Stimulated activated CD4-positive, alpha-beta T cell treated with anti-CD3 and anti-CD28 coated beads, Interleukin-1b, Interleukin-23, amount 100 ng/mL, for 48 hours (primary cell): ENCODE measurements at regions not wholly inside any gene's neighbourhood (a gene's known extent, or its start where the extent isn't known, plus 50 kb on each side); places are given as distances from the start of the nearest gene placed in this dataset.

Source experiments
- DNase-seq: peaks from one replicate; pipeline ENCODE4 v3.0.0-alpha.2; 2020

DNA sequence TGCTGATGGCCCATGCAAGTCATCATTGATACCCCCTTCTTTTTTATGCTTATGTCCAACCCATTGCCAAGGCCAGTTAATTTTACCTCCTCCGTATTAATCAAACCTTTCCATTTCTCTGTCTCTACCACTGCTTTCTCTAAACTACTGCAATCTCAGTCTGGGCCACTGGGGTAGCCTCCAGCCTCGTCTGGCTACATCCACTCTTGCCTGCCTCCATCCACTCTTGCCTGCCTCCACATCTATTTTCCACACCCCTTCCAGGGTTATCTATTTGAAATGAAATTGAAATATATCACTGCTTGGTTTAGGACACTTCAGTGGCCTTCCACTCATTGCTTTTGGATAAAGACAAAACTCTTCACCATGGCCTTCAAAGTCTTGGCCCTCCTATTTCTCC is 425.3 kb upstream of the CLINT1 start:
- no peak for DNase-seq

DNA sequence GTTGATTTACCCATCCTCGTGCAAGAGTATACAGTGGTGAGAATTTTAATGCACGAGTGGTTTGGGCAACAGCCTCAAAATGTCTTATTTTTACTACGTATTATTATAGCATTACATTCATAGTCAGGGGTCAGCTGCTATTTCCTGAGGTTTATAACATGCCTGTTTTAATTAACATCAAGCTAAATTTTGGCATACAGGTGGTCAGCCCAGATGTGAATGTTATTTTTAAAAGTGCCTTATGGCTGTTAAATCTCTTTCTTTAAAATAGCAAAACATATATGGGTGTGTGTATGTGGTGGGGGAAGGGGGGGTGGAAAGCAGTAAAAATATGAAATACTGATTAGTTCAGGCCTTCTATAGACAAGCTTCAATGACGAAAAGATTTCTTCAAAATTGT is 424.5 kb upstream of the CLINT1 start:
- DNase-seq: no peak

DNA sequence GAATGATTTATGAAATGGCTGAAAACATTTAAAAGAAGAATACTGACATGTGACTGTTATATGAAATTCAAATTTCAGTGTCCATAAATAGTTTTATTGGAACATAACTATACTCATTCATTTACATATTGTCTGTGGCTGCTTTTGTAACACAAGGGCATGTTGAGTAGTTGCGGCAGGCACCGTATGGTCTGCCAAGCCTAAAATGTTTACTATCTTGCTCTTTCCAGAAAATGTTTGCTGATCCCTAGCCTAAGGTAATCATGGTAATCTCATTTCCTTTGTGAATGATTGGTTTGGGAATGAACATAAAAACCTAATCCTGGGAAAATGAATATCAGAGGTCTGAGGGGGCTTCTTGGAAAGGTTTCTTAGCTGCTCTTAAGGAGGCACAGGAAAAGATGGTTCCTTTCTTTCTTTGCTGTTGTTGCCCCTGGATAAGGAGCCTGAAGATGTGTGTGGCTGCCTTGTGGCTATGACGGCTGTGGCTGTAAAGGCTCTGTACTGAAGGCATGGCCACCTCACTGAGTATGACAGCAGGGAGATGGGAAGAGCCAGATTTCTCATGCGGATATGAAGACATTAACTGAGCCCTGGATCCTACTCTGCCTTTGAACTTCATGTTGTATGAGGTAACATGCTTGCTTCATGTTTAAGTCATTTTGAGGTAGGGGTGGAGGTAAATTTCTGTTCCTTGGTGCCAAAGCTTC is 419.4 kb upstream of the CLINT1 start:
- no peak for DNase-seq

DNA sequence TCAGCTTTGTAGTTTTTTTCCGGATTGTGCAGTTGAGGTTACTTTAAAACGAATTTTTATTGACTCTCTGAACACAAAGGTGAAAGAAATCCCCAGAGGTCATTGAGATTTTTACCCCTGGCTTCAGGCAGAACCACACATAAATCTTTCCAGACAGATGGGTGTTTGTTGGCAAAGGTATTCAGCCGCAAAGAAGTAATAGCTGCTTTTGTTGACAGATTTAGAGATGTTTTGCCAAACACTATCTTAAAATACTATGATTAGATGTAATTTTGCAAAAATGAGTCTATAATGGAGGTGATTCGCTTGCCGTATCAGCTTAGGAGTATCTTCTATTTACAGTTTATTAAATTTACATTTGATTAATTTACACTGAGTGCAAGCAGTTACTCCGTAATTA is 418.3 kb upstream of the CLINT1 start:
- DNase-seq: no peak

DNA sequence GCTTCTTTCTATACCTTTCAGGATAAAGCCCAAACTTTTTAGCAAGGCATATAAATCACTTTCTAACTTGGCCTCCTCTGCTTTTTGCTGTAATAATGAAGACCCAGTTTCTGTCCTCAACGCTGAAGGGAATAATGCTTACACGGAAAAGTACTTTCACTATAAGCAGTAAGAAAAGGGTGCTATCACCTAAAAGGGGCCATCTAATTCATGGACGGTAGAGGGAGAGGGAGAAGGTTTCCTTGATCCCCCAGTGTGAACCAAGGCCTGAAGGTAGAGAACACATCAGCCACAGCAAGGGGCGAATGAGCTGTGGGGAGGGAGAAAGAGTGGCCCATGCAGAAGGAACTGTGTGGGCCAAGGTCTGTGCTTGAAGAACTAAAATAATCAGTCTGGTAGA is 417.7 kb upstream of the CLINT1 start:
- DNase-seq: no peak

DNA sequence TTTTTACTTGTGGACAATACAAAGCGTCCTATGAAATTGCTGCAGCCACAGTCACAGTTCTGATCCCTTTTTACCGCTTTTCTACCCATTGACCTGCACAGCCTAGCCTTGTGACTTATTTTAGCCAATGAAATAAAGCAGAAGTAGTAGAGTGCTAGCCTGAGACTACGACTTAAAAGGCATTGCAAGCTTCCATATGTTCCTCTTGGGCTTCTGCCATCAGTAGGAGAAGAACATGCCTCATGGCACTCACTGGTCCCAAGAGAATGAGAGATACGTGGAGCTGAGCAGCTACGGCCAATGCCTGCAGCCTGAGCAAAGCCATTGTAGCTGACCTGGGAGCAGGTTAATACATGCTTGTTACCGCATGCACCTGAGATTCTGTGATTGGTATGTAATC is 416.6 kb upstream of the CLINT1 start:
- no peak for DNase-seq

DNA sequence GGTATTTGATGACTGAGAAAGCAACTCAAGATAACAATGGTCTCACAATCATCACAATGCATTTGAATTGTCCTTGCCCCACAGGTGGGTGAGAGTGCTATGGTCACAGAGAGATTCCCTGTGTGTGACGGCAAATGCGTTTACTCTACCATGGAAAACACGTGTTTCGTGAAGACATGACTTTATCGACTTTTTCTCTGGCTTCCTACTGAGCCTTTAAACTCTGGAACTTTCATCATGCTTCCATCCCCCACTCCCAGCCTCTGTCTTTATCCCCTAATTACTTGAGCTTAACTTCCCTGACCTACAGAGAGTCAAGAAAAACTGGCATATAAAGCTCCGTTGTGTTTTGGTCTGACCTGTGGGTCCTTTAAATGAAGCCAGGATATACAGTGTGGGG is 414.1 kb upstream of the CLINT1 start:
- no peak for DNase-seq

DNA sequence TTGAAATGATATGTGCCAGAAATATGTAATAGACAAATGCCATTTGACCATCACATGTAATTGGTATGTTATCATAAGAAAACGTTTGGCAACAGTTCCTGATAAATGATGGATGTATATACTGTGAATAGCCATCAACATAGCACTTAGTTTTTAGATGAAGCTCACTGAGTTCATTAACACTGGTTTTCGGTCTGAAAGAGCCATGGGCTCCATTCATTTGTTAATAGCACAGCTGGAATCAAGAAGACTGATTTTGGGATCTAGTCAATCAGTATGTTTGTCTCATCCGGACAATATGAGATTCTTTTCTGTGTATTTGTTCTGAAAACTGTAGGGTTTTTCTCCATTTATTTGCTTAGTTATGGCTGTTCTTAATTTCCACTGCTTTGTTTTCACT is 413.5 kb upstream of the CLINT1 start:
- DNase-seq: no peak

DNA sequence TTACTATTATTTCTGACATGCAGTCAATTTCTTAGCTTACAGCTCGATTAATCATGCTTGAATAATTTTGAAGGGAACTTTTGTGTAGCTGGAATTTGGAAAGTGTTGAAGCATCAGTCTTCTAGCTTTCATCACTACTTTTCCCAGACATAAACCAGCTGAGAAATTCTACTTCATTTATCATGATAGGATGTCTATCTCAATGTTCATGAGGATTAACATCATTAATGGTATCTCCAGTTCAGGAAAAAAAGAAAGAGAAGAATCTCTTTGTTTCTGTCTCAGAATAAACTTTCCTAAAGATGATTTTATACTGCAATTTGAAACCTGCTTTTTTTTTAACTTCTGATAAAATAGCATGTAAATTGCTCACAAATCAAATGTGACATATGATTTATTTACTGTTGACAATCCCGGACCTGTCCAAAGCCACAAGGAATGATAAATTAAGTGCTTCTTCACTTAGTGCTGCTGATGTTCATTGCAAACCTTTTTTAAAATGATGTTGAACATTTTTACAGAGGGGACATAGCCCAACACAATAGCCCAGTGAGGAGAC is 412.1 kb upstream of the CLINT1 start:
- no peak for DNase-seq

DNA sequence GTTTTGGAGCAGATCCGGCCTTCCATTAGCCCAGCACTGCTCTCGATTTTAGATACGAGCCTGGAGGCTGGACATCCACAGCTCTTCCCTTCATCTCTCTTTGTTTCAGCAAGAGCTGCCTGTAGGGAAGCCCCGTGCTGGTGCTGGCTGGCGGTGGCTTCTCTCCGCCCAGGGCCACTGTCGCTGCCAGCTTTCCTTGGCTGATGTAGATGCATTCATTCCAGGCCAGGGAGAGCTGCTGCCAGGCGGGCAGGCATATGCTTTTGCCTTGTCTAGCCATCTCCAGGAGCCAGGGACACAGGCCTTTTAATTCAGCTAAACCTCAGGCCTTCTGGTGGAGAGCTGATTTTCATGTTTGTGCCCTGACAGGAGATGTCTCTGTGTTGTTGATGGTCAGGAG is 409.3 kb upstream of the CLINT1 start:
- DNase-seq: no peak

DNA sequence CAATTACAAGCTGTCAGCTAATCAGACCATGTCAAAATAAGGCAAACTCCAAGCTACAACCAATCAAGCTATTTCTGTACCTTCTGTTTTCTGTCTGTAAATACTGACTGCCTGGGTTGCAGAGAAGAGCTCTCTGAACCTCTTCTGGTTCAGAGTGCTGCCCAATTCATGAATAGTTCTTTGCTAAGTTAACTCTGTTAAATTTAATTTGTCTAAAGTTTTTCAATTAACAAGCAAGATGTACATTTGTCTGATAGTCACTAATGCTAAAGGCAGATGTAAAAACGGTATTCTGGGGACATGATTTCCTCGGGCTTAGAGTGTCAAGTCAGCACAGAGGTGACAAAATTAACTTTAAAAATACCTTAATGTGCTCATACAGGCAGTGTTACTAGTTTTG is 408.3 kb upstream of the CLINT1 start:
- DNase-seq: no peak

DNA sequence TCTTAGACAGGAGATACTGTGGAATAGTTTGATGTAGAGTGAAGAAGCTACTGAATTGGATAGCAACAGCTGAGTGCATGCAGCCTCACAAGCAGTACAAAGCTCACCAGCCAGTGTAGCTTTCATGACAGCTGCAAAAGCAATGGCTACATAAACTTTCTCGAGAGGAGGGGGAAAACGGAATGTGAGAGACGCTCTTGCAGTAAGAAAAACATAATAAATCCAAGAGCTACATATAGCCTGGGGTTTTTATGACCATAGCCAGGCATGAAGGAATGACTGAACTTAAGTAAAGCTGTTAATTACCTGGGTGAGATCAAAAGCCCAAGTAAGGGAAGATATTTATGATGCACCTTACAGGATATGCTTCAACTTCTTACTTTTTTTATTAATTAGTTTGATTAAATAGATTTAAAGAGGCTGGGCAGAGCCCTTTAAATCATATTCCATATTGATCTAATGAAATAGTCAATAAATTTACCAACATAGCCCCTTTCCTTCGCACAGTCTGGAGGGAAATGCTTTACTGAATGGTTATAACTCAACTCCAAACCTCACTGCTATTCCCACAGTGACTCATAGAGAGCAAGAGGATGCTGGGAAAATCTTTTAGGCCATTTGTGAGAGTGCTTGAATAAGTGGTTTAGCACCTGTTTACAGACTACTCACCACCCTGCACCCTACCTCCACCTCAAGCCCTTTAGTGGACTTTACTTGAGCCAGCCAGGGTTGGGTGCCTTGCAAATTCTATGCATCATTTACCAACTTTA is 407.2 kb upstream of the CLINT1 start:
- no peak for DNase-seq

DNA sequence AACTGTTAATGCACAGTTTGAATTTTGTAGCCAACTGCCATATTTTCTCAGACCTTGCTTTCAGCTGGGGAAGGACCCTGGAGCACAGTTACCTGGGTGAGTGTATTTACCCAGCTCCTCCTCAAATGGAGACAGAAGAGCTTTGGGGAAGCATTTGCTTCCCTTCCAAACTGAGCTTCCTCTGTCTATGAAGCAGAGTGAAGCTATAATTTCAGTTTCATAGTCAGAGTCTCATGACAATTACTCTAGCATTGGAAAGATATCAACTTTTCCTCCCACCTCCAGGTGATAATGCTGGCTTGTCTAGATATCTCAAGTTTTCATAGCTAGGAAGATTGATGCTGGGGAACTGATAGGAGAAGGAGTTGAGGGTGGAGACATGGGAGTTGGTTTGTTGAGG is 406.4 kb upstream of the CLINT1 start:
- no peak for DNase-seq

DNA sequence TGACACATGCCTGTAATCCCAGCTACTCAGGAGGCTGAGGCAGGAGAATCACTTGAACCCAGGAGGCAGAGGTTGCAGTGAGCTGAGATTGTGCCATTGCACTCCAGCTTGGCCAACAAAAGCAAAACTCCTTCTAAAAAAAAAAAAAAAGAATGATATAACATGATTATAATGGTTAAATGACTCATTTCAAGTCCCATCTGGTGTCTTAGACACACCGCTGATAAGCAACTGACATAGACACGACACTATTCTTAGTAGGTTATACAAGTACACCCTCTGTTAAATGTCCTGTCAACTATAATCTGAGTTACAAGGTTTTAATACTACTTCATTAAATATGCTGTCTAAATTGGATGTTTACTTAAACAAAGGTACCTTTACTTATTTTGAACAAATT is 405.3 kb upstream of the CLINT1 start:
- DNase-seq: no peak

DNA sequence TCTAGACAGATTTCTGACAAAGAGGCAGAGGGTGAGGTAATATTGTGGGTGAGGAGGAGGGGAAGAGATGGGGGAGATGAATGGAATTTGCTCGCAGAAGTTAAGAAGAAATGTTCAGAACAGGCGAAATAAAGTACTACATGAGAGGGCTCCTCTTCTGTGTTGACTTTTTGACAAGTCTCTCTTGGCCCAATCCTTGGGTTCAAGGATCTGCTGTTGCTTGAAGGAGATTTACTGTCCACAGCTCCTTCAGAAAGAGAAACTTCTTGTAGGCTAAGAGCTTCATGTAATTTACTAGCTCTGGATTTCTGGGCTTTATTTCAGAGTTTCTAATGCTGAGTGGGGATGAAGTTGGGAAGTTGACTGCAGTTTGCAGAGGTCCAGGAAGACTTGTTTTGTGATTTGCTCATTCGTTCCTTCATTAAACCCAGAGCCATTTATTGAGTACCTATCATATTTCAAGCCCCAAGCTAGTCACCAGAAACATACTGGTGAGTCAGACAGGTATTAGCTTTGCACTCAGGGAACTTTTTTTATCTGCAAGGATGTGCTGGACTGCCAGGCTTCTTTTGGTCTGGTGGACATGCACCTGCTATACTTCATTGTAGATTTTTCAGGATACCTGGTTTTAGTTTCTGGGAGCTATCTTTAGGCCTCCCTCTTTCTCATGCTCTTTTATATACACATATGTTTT is 402.9 kb upstream of the CLINT1 start:
- no peak for DNase-seq

DNA sequence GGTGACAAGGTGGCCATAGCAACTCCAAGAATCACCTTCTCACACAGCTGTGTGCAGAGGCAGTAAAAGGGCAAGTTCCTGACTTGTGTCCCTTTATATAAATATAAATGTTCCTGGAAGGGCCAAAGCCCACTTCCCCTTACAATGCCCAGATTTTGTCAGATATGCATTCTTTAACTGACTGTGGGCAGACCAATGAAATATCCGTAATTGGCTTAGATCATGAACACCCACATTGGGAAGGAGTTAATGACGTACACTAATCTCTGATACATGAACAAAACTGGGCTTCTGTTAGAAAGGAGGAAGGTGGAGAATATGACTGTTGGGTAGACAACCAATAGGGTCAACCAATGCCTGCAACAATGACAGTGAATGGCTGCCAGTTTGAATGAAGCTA is 397.2 kb upstream of the CLINT1 start:
- no peak for DNase-seq

DNA sequence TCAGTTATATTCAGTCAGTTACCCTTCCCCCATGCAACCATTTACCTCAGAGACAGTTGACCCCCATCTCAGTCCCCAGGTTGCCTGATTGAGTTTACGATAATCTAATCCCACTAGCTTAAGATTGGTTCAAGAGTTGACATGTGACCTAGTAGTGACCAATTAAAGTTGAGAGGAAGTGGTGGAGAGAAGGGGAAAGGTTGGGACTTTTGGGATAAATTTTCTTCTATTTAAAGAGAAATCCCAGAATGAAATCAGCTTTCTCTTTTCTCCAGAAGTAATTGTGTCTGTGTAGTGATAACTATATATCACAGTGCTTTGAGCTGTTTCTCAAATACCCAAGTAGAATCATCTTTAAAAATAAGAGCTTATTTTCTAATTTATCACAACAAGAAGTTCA is 396.7 kb upstream of the CLINT1 start:
- no peak for DNase-seq

DNA sequence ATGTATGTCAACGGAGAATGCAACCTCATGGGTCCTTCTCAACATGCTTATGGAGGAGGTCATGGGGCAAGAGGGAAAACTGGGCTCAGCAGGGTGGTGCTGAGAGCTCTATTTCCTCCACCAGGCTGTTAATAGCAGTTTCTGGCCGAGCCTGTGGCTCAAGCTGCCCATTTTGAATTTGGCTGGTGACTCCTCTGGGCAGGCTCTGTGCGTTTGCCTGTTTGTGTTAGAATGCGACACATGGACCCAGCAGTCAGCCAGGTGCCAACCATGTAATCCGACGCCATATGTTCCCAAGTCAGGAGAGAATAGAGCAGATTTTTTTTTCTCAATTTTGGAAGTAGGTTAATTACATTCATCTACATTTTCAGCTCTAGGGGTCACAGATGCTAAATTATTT is 387.7 kb upstream of the CLINT1 start:
- DNase-seq: no peak

DNA sequence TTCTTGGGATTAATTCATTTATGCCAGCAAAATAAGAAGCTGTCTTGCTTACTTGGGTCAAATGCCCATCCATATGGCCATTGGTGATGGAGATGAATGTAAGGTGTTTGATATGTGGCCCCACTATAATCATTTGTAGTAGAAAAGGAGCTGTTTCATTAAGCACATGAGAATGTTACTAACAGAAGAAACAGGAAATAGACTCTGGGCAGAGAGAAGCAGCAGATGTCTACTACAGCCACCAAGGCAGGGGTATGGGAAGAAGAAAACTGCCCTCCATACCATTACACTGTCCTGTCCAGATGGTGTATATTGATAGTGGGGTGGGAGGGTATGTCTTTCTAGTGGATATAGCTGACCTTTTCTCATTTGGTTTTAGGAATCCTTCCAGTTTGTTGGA is 386.6 kb upstream of the CLINT1 start:
- DNase-seq: no peak

DNA sequence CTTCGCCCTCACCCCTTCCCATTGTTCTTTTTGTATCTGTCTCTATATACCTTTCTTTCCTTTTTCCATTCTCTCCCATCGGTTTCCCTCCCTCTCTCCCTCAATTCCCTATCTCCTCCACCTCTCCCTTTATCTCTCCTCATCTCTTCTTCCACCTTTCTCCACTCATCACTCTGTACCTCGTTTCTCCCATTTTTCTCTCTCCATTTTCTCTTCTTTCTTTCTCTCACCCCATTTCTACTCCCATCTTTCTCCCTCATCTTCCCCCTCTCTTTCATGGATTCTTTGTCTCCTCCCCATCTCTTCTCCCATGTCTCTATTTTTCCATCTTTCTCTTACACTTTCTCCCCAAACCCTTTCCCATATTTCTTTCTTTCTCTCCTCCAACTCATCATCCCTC is 385.9 kb upstream of the CLINT1 start:
- DNase-seq: no peak

DNA sequence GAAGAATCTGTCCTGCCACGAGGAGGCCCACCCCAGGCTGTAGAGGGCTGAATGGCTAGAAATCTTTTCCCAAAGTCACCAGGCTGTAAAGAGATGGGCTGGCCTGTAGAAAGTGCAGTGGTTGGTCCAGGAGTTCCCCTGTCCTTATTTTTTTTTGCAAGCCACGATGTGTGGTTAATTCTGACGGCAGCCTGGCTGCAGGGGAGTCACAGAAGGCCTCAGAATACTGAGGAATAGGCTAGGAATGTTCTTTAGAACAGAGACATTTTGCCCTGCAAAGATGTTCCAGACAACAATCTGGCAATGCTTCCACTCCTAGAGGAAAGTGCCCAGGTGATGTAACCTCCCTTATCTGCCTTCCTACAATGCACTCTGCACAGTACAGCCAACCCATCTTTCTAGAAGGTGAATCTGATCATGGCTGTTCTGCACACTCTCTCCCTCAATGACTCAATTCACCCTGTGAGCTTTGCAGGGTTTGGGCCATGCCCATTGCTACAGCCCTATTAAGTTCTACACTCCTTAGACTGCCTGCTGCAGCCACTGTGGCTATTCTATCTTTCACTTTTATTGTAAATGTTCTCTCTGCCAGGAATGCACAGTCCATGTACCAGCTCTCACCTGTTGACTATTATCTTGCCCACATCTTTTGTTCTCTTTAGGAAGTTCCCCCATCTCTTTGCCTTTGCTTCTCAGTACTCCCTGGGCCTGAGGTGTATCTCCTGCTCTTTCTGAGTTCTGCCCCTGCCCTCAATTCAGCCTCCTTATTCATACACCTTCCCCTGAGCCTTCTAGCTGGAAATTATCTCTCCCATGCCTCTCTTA is 377.8 kb upstream of the CLINT1 start:
- no peak for DNase-seq

DNA sequence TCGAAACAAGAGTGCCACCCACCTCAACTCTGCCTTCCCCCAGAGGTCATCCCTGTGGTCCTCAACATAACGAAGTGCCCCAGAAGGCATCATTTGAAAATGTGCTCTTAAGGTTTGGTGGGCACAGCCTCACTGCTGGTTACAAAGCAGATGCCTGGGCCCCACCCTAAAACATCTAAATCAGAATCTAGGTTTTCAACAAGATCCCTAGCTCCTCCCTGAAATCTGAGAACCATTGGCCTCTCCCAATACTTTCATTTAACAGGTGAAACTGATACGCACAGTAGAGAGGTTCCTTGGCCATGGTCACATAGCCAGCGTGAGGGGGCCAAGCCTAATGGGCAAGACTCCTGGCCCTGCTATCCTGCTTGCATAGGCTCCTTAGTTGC is 376.2 kb upstream of the CLINT1 start:
- no peak for DNase-seq
